IPS DF 4.7 (cell line): ENCODE measurements at regions not wholly inside any gene's neighbourhood (a gene's known extent, or its start where the extent isn't known, plus 50 kb on each side); places are given as distances from the start of the nearest gene placed in this dataset.

ENCODE experiments used
- DNase-seq: peaks from one replicate; pipeline ENCODE4 v3.0.0-alpha.2; 2013; ENCODE audit warnings: low spot score; ENCODE audit errors: extremely low read depth

GRCh38 chr4:181578911-181579310 lies 664.3 kb upstream of the TENM3 start:
- no peak for DNase-seq

DNA sequence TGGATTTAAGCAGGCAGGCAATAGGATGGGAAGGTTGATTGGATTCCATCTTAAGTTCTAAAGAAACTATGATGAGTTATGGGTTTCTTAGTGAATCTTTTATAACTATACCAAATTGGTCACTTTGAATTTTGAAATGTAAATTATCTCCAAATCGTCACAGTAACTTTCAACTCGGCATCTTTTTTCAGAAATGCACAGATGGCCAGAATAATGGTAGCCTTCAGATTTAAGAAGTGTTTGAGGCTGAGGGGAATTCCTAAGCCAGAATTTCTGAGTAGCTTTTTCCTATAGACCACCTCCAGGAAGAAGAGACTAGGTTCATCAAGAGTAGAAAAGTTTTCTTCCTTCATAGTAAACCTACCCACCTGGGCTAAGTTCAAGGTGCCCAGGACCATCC lies 663.7 kb upstream of the TENM3 start:
- no peak for DNase-seq

- DNase-seq = no peak
These were observed 661.2 kb upstream of the TENM3 start for GRCh38 chr4:181581983-181582382.

DNA sequence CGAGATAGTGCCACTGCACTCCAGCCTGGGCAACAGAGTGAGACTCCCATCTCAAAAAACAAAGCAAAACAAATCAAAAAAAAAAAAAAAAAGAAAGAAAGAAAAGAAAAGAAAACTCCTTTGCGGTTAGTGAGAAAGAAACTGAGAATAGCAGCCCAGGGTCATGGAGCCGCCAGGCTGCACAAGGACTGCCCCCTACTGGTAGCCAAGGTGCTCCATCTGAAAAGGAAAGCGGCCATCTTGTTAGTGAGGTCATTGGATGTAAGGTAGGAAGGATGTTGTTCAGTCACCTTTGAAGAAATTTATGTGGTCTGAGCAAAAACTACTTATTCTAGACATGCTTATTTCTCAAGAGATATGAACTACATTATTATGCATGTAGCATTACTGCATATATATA lies 660.6 kb upstream of the TENM3 start:
- no peak for DNase-seq

- no peak for DNase-seq
These were observed 654.4 kb upstream of the TENM3 start for GRCh38 chr4:181588733-181589302.

DNA sequence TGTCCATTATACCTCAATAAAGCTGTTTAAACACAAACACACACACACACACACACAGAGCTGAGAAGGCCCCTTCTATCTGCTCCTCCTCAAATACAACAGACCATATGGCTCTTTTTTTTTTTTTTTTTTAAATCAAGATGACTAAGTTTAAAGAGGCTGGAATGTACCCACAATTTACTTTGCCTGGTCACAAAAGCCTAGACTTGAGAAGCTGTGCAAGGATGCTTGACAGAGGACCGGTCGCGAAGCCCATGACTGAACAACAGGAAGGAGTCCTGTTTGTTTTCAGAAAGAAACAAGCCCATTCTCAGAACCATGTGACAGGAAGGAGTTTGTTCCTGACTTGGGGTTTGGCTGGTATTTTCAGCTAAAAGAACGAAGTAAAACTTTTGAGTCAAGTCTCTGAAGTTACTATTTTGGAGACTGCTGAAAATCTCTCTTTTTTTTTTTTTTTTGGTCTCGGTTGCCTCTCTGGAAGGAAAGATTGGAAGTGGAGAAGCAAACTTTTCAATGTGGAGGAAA lies 650.9 kb upstream of the TENM3 start:
- DNase-seq = no peak

DNA sequence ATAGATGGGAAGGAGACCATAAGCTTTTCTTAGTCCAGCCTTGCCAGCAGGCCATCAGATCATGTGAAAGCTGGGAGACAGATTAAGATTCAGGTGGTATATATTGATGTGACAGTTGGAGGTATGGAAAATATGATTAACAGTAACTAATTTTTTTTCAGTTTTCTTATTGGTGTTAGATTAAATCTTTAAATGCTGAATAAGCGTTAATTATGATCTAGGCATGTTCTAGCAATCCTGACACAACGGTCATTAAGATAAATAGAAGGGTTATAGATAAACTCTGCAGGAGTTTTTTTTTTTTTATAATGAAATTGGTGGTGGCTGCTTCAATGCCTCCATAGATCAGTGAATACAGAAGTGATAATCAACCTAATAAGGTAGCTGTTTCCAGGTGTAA lies 649.5 kb upstream of the TENM3 start:
- DNase-seq = no peak

GRCh38 chr4:181594188-181594587 lies 649.0 kb upstream of the TENM3 start:
- DNase-seq = no peak

DNA sequence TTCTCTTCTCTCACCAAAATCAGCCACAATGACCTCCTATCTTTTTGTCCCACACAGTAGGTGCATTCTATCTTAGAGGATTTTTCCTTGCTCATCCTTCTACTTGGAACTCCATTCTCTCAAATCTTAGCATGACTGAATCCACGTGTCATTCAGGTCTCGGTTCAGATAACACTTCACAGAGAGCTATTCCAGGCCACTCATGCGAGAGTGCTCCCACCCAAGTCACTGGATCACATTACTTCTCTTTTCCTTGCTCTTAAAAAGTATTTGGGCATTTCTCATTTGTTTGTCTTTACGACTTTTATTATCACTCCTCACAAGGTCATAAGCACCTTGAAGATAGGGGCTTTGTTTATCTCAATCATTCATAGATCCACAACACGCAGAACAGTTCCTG lies 647.5 kb upstream of the TENM3 start:
- DNase-seq = no peak

GRCh38 chr4:181597766-181598165 lies 645.4 kb upstream of the TENM3 start:
- no peak for DNase-seq

DNA sequence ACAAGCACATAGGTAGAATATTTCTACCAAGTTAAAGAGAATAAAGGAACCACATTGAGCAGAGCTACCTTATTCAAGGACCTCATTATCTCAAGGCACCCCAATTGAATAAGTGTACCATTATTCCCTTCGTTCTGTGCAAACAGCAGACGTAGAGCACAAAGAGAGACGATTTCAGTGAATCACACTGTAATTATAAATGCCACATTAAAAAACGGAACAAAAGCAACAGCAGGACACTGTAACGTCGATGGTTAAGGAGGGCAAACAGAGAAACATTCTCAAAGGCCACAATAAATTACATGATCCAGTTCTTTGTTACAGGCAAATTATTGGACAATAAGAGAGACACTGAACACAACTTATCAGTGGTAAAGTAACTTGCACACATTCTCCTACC lies 644.1 kb upstream of the TENM3 start:
- DNase-seq = no peak

DNA sequence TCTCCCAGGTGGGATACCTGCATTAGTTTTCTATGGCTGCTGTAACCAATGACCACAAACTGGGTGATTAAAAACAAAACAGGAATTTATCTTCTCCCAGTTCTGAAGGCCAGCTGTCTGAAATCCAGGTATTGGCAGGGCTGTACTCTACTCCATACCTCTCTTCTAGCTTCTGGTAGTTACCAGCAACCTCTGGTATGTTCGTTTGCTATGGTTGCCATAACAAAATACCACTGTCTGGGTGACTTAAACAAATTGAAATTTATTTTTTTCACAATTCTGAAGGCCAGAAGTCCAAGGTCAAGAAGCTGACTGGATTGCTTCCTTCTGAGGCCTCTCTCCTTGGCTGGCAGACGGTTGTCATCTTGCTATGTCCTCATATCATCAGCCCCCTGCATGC lies 642.1 kb upstream of the TENM3 start:
- DNase-seq = no peak

- no peak for DNase-seq
These were observed 638.7 kb upstream of the TENM3 start for GRCh38 chr4:181604546-181604945.

- no peak for DNase-seq
These were observed 636.9 kb upstream of the TENM3 start for GRCh38 chr4:181606300-181606699.

DNA sequence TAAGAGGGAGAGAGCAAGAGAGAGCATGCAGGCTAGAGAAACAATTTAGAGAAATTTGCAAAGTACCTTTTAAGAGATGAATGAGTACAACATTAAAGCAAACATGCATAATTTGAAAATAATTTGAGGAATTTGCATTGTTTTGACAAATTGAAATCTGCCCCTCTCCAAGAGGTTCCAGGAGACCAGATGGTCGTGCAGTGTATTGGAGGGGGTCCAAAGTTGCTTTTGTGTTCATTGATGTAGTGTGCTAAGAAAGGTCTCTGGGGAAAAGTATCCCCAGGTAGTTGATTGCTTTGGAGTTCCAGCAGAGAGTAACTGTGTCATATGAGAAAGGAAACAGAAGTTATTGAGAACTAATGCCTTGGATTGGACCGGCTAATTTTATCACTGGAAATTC lies 635.0 kb upstream of the TENM3 start:
- DNase-seq = no peak

DNA sequence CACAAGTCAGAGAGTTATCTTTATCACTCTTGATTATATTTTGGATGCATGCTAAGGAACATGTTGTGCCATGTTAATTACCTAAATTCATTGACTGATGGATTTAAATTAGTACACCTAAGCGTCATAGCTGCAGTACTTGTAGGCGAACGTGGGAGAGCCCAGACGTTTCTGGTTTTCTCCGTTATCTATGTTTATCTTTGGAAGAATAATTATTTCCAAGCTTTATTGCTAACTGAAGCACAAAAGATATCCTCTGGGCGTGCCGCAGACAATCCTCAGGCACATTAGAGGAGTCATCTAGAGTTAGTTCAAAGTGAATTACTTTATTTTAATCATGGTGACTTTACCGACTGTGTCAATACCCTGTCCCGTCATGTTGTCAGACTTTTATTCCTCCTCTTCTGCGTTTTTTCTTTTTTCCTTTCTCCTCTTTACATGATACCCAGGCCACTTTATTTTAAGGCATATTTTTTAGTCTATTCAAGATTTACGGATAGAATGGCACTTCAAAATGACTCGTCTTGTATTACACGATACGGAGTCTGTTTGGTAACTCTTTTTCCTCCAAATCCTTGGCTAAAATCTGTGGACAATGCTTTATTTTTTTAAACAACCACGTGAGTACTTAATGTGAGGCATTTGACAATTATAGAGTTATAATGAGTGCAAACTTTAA lies 632.0 kb upstream of the TENM3 start:
- DNase-seq = no peak

GRCh38 chr4:181611946-181612600 lies 631.1 kb upstream of the TENM3 start:
- no peak for DNase-seq

GRCh38 chr4:181613200-181613599 lies 630.0 kb upstream of the TENM3 start:
- no peak for DNase-seq

DNA sequence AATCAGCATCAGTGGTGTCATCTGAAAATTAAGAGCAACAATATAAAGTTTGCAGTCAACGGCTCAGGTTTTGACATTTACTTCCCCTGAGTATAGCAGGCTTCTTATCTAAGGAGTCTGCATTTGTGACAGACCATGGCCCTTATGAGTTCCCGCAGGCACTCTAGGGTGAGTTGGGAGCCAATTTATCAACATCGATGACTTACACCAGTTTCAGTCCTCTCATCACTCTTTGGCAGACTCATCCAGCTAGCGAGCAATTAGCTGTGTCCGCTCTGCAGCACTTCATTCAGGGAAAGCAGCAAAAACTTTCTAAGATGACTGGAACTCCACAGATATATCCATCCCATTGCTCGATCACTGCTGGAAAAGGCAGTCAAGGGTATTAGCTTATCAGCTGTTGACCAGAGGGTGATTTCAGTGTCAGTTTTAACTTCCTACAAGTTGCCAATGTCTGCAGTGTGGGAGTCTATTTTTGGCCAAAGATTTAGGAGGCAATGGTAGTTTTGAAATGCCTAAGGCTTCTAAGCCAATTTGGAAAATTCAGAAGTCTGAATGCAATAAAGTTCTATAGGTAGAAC lies 625.1 kb upstream of the TENM3 start:
- DNase-seq = no peak

GRCh38 chr4:181618896-181619295 lies 624.3 kb upstream of the TENM3 start:
- DNase-seq = no peak

- DNase-seq = no peak
These were observed 623.6 kb upstream of the TENM3 start for GRCh38 chr4:181619651-181620050.
